Activated CD8-positive, alpha-beta memory T cell treated with anti-CD3 and anti-CD28 coated beads for 4 hours (primary cell): ENCODE measurements at regions not wholly inside any gene's neighbourhood (a gene's known extent, or its start where the extent isn't known, plus 50 kb on each side); places are given as distances from the start of the nearest gene placed in this dataset.

ENCODE experiments used
- DNase-seq, 2 donors: peaks; one replicate each; pipeline ENCODE4 v3.0.0-alpha.2; 2020; ENCODE audit warnings: low read depth in 2 of 2

DNA sequence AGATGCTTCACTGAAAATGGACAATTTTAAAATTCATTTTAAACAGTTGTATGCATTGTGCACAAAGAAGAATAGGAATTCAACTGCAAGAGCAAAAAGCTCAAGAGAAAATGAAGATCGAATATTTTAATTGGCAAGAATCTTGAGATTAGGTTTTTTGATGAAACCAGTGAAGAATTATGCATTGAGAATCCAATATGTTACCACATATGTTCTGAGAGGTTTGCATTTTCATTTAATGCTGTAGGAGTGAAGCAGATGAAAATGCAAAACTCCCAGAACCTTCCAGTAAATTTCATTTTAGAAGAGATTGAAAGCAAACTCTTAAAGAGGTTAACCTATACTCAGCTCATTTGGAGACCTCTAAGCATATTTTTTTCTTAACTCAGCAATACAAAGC, 298.0 kb downstream of the OLFM3 start:
- no peak for DNase-seq

- no peak for DNase-seq
Observed at GRCh38 chr1:101704895-101705294, 291.8 kb downstream of the OLFM3 start.

DNA sequence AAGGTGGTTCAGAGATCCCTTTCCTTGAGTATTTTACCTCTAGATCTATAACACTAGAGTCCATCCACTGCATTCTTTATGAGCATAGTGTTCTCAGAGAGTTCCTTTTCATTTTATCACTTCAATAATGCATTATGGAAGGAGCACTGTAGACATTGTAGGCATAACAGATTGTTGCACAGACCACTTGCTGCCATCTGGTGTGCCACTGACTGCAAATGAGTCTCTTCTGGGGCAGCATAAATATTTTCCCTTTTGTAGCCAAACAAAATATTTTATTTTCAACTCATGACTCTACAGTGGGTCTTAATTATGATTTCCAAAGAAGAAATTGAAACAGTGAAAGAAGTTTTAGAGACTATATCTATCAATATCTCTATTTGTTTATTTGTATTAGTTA, 290.4 kb downstream of the OLFM3 start:
- DNase-seq, result no peak

GRCh38 chr1:101709721-101710120, 287.0 kb downstream of the OLFM3 start:
- no peak for DNase-seq

DNA sequence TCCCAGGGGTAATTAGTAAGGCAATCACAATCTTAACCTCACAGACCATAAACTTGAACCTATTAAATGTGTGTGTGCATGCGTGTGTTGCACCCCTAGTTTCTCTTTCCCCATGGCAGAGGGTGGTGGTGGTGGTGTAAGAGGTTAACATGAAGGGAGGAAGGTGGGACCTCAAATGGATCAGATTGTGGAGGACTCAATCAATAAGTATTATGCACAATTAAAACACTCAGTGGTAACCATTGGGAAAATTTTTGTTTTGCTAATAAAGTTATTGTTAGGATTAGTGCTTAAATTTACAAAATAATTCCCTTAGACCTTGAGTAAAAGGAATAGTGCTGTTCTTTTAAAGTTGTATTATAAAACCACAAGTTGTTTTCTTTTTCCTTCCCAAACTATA, 283.0 kb downstream of the OLFM3 start:
- DNase-seq, result no peak

- DNase-seq, result no peak
Observed at GRCh38 chr1:101723415-101723814, 273.3 kb downstream of the OLFM3 start.

- DNase-seq, result no peak
Observed at GRCh38 chr1:101728029-101728428, 268.7 kb downstream of the OLFM3 start.

DNA sequence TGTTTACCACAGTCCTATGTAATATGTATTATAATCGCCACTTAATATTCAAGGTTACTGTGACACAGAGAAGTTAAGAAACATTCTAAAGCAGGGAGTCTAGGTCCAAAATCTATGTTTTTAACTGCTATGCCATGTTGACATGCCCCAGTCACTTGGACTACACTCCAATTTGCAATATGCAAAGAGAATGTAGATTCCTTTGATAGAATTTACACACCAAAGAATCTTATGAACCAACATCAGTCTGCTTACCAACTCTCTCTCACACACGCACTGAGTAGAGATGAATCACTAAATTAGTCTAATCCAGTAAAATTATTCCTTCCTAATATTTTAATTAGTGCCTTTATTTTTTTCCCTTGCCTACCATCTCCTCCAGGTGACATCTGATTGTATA, 266.2 kb downstream of the OLFM3 start:
- no peak for DNase-seq

DNA sequence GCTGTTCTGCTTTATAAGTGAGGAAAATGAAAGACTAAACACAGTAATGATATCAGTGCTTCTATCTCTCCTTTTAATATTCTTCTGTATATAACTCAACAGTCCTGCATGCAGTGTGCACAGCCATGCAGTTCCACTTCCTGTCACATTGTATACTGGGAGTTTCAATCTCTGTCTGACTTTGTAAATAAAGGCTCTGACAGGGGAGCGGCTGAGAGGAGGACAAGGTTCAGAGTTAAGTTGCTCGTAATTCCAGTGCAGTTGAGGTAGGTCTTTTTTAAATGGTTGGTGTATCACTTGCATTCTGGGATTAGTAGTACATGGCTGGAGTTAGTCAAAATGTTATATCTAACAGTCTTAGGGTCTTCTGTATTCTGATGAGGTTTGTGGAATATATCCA, 264.5 kb downstream of the OLFM3 start:
- no peak for DNase-seq

- DNase-seq, result no peak
Observed at GRCh38 chr1:101733340-101733739, 263.4 kb downstream of the OLFM3 start.

DNA sequence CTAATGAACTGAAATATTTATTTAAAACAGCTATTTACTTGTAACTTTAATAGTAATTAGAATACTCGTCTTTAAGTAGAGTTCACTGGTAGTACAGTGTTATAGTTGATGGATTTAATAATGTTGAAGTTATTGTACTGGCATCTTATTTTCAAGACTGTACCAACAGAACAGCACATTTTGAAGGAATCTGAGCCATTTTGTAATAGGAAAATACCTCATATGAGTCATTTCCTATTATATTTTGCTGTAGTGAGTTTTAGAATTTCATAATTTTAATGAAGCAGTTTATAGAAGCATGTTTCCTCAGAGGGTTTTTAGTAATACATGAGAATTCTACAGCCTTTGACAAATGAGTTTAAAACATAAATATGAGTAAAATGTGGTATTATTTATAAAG, 258.3 kb downstream of the OLFM3 start:
- no peak for DNase-seq

DNA sequence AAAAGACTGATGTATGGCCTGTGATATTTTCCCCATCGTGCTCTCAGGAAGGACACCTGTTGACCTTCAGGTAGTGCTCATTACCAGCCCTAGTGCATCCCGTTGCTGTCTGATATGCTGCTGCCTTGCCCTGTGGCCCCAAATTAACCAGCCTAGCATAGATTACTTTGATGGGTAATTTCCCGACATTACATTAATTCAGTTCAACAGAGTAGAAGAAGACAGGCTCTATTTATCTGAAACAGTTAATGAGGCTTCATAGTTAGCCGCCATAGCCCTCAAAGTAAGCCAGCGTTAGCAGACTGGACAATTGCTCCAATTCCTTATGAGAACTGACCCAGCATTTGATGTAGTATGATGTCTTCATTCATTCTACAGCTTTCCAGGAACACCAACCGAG, 257.6 kb downstream of the OLFM3 start:
- DNase-seq, result no peak

DNA sequence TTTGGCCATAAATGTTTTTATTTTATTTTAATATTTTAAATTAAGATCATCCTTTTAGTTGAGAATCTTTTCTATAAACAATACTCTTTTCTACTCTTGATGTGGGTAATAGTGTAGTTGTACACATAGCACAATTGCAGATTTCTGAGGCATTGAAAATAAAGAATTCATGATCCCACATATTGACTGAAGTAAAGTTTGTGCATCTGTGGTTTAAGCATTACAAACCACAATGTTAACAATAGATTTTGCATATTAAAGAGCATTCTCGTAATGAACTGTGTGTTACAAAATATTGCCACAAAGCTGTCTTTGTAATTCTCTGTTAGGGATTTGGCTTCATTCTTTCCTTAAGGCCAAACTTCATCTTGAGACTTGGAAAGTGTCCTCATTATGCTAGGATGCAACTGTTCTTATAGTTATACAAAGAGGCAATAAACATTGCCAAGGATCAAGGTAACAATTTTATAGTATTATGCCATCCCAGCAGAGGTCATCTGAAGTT, 256.8 kb downstream of the OLFM3 start:
- no peak for DNase-seq

DNA sequence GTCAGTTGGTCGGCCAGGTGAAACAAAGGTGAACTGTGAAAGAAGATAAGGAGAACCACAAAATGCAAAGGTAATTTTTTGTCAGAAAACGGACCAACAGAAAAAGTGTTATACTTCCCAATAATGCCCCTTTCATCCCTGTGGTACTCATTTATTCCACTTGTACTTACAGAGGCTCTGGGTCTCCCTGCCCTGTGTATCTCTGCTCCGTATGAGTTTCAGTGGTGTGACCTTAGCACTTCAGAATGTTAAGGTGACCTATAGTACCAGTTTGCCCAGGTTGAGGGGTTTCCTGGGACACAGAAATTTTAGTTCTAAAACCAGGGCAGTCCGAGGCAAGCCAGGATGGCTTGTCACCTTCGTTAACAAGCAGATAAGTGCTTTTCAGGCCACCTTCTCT, 254.8 kb downstream of the OLFM3 start:
- no peak for DNase-seq

- DNase-seq, result no peak
Observed at GRCh38 chr1:101742509-101742908, 254.2 kb downstream of the OLFM3 start.

DNA sequence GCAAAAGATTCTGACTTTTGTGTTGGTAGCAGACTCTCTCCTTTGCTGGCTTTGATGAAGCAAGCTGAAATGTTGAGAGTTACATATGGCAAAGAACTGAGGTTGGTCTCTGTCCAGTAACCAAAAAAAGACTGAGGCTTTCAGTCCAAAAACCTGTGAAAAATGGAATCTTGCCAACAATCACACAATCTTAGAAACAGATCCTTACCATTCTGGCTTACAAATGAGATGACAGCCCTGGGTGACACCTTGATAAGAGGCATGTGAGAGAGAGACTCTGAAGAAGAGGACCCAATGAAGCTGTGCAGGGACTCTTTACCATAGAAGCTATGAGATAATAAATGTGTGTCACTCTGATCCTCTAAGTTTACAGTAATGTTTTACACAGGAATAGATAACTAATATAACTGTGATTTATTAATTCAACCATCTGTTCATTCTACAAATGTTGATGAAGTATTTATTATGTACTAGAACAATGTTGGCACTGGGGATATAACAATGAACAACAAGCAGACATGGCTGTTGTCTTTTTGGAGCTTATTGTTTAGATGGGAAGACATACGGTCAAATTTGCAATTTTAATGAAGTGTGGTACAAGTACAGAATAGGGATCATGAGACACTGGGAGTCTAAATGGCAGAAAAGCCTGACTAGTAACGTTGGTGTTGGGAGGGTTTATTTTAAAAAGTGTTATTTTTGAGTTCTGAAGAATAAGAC, 251.0 kb downstream of the OLFM3 start:
- DNase-seq, result no peak

- no peak for DNase-seq
Observed at GRCh38 chr1:101748077-101748476, 248.6 kb downstream of the OLFM3 start.
